ENCODE measurements at regions not wholly inside any gene's neighbourhood (a gene's known extent, or its start where the extent isn't known, plus 50 kb on each side); places are given as distances from the start of the nearest gene placed in this dataset.
"Not testable (repeated sequence)": the region's sequence is repeated elsewhere in the genome, so short reads cannot be mapped to it uniquely, and the experiment has no call there.

GRCh38 chr7:76879733-76880288, 152.3 kb downstream of the SPDYE17 start:
- TF ChIP-seq CTCF (IDR thresholded peaks at IDR 0.05; ENCODE audit: borderline replicate concordance, extremely low read depth, low read length, poor library complexity, severe bottlenecking); EZH2 (IDR thresholded peaks at IDR 0.05; ENCODE audit: borderline replicate concordance, low read depth, low read length, severe bottlenecking): not testable (repeated sequence)

Data from DND-41 (cell line).